NCI-H2171 treated with DMSO at 0.1 percent for 48 hours (cell line): ENCODE measurements at regions not wholly inside any gene's neighbourhood (a gene's known extent, or its start where the extent isn't known, plus 50 kb on each side); places are given as distances from the start of the nearest gene placed in this dataset.

Experiments used
- DNase-seq: peaks from one replicate; lab custom pipeline; 2025; lab: John Stamatoyannopoulos, UW

DNA sequence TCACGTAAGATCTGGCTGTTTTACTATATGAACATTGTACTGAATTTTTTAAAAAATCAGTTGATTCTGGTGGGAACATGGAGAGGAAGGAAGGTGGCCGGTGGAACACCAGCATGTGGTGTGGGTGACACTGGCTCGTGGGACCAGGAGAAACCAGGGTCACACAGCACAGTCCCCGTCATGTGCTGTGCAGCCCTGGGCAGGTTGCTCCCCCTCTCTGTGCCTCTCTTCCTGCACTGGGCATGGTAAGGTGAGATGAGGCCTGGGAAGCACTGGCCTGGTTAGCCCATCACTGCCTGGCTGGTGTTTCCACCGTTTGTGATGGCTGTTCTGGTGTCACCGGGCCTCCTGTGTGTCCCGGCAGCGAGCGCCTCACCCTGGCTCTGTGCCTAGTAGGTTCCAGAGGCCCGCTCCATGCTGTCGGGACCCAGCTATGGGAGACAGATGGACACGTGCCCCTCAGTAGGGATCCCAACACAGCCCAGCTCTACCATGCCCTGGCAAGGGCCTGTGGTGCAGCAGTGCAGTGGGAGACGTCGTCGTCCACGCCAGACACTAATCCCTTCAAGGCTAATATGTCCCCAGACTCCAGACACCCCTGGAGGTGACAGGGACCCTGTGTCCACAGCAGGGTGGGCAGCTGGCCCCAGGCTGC is 88.2 kb upstream of the LINC01488 start:
- no peak for DNase-seq

DNA sequence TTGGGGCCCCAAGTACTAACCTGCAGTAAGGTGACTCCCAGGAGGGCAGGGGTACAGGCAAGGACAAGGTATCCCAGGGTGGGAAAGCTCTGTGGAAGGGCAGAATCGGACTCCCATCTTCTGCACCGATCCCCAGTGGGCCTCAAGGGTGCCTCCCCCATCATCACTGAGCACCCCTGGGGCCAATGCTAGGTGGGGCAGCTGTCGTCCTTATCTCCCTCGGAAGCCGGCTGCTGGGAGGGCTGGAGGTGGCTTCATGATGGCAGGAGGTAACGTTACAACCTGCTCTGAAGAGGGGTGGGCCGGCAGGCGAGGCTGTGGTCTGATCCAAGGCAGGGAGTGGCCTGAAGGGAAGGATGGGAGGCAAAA is 87.6 kb upstream of the LINC01488 start:
- no peak for DNase-seq

GRCh38 chr11:69394234-69394868 is 87.1 kb upstream of the LINC01488 start:
- no peak for DNase-seq

- DNase-seq: no peak
These were observed 86.6 kb upstream of the LINC01488 start for GRCh38 chr11:69394869-69395246.

DNA sequence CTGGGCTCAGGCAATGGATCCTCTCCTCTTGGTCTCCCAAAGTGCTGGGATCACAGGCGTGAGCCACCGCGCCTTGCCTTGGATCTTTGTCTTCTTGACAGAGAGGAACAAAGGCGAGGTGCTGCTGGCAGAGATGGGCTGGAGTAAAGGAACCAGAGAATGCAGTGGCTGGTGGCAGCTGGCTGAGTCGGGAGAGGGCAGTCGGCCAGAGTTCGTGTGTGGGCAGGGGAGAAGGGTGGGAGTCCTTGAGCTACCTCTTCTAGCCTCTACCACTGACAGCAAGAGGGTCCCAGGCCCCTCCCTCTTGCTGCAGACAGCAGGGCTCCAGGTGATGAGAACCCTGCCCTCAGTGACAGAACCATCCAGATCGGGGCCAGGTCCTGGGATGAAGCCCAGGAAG is 86.2 kb upstream of the LINC01488 start:
- no peak for DNase-seq

GRCh38 chr11:69396051-69396947 is 85.2 kb upstream of the LINC01488 start:
- no peak for DNase-seq

GRCh38 chr11:69396948-69397307 is 84.5 kb upstream of the LINC01488 start:
- no peak for DNase-seq

GRCh38 chr11:69397732-69398131 is 83.7 kb upstream of the LINC01488 start:
- no peak for DNase-seq

GRCh38 chr11:69398529-69399492 is 82.7 kb upstream of the LINC01488 start:
- no peak for DNase-seq

DNA sequence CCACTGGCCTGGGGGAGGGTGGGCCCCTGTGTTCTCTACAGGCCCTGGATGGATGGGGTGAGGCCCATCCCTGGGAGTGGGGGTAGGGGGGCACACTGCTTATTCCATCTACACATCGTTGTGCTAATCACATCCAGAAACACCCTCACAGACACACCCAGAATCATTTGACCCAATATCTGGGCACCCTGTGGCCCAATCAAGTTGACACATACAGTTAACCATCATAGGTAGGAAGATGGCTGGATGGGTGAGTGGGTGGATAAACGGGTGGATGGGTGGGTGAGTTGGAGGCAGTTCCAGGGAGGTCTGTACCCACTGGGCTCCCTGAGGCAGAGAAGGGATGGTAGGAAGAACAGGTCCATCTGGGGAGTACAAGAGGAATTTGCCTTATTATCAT is 81.3 kb upstream of the LINC01488 start:
- no peak for DNase-seq

DNA sequence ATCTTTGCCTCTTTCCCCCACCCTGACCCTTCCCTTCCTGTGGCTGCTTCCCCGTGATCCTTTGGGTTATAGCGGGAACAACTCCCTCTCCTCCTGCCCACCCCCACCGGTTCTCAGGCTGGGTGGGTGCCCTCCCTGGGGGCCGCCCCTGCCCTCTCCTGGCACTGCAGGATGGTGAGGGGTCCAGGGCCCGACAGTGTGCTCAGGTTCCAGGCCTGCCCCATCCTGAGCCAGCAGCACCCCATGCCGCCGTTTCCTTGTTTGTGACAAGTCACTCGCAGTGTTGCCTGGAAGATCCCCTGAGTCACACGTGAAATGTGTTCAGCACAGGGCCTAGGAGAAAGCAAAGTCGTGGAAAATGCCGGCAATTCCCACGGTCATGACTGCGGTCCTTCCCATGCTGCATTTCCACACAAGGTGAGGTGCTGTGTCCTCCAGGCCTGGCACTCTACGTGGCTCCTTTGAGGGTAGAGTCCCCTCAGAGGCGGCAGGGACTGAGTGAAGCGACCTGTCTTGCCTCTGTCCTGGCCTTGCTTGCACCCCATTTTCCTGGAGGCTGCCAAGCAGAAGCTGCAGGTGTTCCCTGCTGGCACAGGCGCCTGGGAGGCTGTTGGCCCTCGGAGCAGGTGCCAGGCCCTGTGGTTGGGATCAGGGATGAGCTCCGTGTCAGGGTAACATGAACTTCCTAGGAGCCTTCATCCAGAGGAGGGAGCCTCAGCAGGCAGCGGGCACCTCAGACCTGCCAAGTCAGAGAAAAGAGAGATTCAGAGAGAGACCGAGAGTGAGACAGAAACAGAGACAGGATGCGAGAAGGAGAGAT is 80.5 kb upstream of the LINC01488 start:
- DNase-seq: no peak

DNA sequence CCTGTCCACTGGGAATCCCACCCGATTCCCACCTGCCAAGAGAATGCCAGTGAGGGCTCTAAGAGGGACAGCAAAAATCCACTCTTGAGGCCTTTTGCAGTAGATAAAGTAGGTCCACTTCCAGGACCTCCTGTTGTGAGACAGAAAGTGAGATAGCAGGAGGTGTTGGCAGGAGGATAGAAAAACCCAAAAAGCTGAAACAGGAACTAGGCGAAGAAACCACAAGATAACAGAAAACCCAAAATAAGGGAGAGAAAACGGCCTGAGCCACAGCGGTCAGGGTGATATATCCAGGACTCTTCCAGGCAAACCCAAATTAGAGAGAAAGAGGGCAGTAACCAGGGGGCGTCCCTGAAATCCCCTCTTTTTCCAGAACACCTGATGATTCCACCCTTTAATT is 79.7 kb upstream of the LINC01488 start:
- DNase-seq: no peak

GRCh38 chr11:69402251-69402887 is 79.1 kb upstream of the LINC01488 start:
- DNase-seq: no peak

GRCh38 chr11:69403556-69404215 is 77.8 kb upstream of the LINC01488 start:
- DNase-seq: no peak

- DNase-seq: no peak
These were observed 75.4 kb upstream of the LINC01488 start for GRCh38 chr11:69406060-69406459.

DNA sequence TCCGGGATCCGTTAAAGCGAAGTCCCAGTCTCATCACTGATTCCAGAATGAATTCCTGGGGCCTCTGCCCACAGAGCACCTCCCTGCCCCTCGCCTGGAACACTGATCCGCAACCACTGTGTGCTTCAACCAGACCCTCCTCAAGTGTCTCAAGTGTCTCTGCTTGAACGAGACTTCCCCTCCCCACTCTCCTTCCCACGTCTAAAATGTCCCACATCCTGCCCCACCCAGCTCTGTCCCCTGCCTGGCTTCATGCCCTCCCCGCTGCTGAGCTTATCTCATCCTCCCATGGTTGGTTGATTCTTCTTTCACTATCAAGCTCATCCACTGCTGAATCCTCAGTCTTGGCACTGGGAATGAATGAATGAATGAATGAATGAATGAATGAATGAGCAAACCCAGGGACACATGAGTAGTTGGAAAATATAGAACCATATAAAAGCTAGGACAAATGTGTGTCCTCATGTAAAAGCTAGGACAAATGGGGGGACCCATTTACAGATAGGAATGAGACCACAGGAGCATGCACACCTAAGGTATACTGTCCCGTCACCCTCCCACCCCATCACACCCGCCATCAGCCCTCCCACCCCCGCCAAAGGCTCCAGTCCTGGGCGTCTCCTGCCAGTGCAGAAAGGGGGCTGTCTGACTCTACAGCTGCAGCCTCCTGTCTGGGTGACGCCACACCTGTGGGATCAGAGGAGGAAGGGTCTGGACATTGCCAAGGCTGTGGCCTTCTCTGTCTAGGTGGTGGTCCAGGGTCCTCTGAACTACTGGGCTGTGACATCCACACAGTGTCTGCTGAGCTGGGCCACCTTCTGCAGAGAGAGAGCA is 71.4 kb upstream of the LINC01488 start:
- DNase-seq: no peak

- peak; percentile 18 for DNase-seq
These were observed 70.1 kb upstream of the LINC01488 start for GRCh38 chr11:69411257-69411924.

DNA sequence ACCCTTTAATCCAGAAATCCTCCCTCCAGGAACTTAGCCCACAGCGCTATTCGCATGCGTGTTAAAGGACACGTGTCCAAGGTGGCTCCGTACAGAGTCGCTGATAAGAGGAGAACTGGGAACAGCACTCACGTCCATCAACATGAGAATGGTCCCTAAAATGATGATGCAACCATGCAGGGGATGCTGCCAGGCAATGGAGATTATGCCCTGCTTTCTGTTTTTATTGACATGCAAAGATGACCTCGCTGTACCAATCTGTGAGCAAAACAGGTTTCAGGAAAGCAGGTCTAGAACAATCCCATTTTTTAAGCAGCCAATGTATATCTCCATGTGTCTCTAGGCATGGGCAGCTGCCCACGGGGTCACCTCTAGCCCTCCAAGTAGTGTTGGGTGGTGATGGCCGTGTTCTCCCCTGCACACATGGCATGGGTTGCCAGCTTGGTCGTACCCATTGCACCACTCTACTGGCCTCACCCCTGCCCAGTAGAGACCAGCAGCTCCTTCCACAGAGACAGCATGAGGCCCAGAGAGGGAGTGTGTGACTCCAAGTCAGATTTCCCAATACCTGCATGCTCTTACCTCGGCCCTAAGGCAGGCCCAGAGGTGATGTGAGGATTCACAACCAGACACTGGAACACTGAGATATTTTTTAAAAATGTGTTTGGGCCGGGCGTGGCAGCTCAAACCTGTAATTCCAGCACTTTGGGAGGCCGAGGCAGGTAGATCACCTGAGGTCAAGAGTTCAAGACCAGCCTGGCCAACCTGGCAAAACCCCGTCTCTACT is 68.3 kb upstream of the LINC01488 start:
- no peak for DNase-seq
